ENCODE measurements at regions not wholly inside any gene's neighbourhood (a gene's known extent, or its start where the extent isn't known, plus 50 kb on each side); places are given as distances from the start of the nearest gene placed in this dataset.

- intact Hi-C loops (cut with DNase I; ENCODE audit: low total_unique reads), result no loop called here
- no peak overlapping the region for H3K27ac ChIP-seq
These were observed 378.7 kb downstream of the LIG4 start for GRCh38 chr13:107836685-107837084.

GRCh38 chr13:107835339-107836018, 379.9 kb downstream of the LIG4 start:
- Histone ChIP-seq H3K4me3 (no peak overlapping the region), H3K27ac (no peak overlapping the region), H3K27me3 (peaks cover 0 to 3% of the 10 kb centered on the region in 2 donors), H3K4me1 (no peaks in the 10 kb centered on the region), H3K36me3 (no peaks in the 10 kb centered on the region), H3K9me3 (no peaks in the 10 kb centered on the region)
- intact Hi-C loops (cut with DNase I; ENCODE audit: low total_unique reads), result no loop called here
- TF ChIP-seq CTCF (IDR thresholded peaks at IDR 0.05), result no peak
- no peak for TF ChIP-seq POLR2A (IDR thresholded peaks at IDR 0.05)
- no peak for DNase-seq

More at GRCh38 chr13:107836685-107837084, 378.7 kb downstream of the LIG4 start:
- Histone ChIP-seq H3K4me3 (no peak overlapping the region), H3K4me1 (no peaks in the 10 kb centered on the region), H3K36me3 (no peaks in the 10 kb centered on the region), H3K9me3 (no peaks in the 10 kb centered on the region), H3K27me3 (peaks cover 0 to 3% of the 10 kb centered on the region in 2 donors)
- no peak for DNase-seq
- TF ChIP-seq CTCF (IDR thresholded peaks at IDR 0.05), result no peak
- TF ChIP-seq POLR2A (IDR thresholded peaks at IDR 0.05), result no peak

GRCh38 chr13:107834717-107835116, 380.6 kb downstream of the LIG4 start:
- DNase-seq, result no peak
- Histone ChIP-seq H3K27ac (no peak overlapping the region), H3K4me1 (no peaks in the 10 kb centered on the region), H3K9me3 (no peaks in the 10 kb centered on the region), H3K36me3 (no peaks in the 10 kb centered on the region), H3K27me3 (peaks cover 0 to 3% of the 10 kb centered on the region in 2 donors), H3K4me3 (no peak overlapping the region)
- intact Hi-C loops (cut with DNase I; ENCODE audit: low total_unique reads), result no loop called here
- TF ChIP-seq CTCF (IDR thresholded peaks at IDR 0.05) (no peak), POLR2A (IDR thresholded peaks at IDR 0.05) (no peak)

GRCh38 chr13:107834281-107834680, 381.1 kb downstream of the LIG4 start:
- H3K27ac ChIP-seq, result no peak overlapping the region
- intact Hi-C loops (cut with DNase I; ENCODE audit: low total_unique reads), result no loop called here
- peaks cover 0 to 3% of the 10 kb centered on the region in 2 donors for H3K27me3 ChIP-seq
- H3K4me3 ChIP-seq, result no peak overlapping the region
- no peaks in the 10 kb centered on the region for H3K4me1 ChIP-seq
- H3K9me3 ChIP-seq, result no peaks in the 10 kb centered on the region
- H3K36me3 ChIP-seq, result no peaks in the 10 kb centered on the region
- no peak for DNase-seq
- no peak for TF ChIP-seq CTCF (IDR thresholded peaks at IDR 0.05)
- no peak for TF ChIP-seq POLR2A (IDR thresholded peaks at IDR 0.05)

- TF ChIP-seq CTCF (IDR thresholded peaks at IDR 0.05), result no peak
- TF ChIP-seq POLR2A (IDR thresholded peaks at IDR 0.05), result no peak
- no peak for DNase-seq
- Histone ChIP-seq H3K36me3 (no peaks in the 10 kb centered on the region), H3K27me3 (peaks cover 0 to 3% of the 10 kb centered on the region in 2 donors), H3K4me1 (no peaks in the 10 kb centered on the region), H3K9me3 (no peaks in the 10 kb centered on the region), H3K4me3 (no peak overlapping the region), H3K27ac (no peak overlapping the region)
- intact Hi-C loops (cut with DNase I; ENCODE audit: low total_unique reads), result no loop called here
These were observed 382.7 kb downstream of the LIG4 start for GRCh38 chr13:107832500-107833100.
